ENCODE measurements at regions not wholly inside any gene's neighbourhood (a gene's known extent, or its start where the extent isn't known, plus 50 kb on each side); places are given as distances from the start of the nearest gene placed in this dataset.
"Not testable (repeated sequence)": the region's sequence is repeated elsewhere in the genome, so short reads cannot be mapped to it uniquely, and the experiment has no call there.

DNA sequence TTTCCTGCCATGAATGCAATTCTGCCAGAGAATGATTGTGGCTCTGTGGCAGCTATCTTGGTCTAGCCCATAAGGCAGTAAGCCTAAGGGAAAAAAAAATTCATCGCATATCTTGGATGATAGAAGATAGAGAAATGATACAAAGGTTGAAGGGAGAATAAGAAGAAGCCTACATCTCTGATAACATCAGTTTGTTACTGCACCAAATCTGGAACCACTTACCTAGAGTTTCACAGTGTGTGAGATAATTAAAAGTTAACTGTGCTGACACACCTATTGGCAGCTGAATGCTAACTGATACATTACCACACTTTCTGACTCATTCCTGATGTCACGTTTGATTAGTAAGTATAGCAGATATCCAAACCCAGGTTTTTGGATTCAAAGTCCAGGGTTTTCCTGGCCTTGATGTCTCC, 91.6 kb upstream of the TAF11L2 start:
- H3K27me3 ChIP-seq (ENCODE audit: control insufficient read depth, insufficient read depth, low read length): no peaks in the 10 kb centered on the region
- no peak overlapping the region for H3K27ac ChIP-seq (ENCODE audit: low read depth, low read length)
- no peaks in the 10 kb centered on the region for H3K36me3 ChIP-seq (ENCODE audit: control insufficient read depth, insufficient read depth, low read length)
- H3K9ac ChIP-seq (ENCODE audit: low read length): no peak overlapping the region
- H3K4me1 ChIP-seq (ENCODE audit: control insufficient read depth, insufficient read depth, low read length): no peaks in the 10 kb centered on the region
- H3K4me3 ChIP-seq (ENCODE audit: low read length): no peak overlapping the region

DNA sequence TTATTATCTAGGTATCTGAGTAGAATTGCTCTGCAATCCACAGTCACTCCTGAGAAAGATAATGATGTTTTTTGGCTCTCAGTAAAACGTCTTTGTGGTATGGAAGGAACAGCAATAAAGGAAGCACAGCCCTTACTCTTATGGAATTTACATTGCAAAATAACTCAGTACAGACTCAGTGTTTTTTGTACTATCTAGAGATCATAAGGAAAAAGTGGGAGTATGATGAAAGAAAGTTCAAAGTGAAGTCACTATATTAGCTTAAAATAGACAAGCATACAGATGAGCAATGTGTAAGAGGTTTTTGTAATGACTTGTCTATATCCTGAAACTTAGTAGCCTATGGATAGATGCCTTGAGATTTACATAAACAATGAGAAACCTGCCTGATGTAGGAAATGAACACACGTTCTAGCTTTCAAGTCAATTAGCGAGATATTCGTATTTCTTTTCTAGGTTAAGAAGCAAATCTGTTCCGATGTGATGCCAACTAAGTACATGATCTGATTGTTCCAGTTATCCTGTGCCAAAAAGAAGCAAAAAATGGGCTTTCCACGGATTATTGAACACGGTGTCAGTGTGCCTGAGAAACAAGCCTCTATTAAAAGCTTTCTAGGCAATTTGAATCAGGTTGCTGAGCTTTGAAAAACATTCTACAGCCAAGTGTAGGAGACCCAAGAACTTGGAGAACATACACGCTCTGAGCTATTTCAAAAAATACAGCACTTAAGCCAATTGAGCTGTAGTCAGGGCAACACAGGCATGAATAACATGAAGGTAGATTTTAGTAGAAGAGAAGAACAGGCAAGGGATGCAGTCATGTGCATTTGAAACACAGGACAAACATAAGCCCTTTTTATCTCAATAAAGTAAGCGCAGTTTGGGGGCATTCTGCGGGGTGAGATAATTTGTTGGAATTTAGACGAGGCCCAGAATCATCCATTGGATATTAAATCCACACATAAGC, 86.3 kb upstream of the TAF11L2 start:
- Histone ChIP-seq H3K36me3 (ENCODE audit: control insufficient read depth, insufficient read depth, low read length) (no peaks in the 10 kb centered on the region), H3K4me3 (ENCODE audit: low read length) (no peak overlapping the region), H3K4me1 (ENCODE audit: control insufficient read depth, insufficient read depth, low read length) (no peaks in the 10 kb centered on the region), H3K27me3 (ENCODE audit: control insufficient read depth, insufficient read depth, low read length) (no peaks in the 10 kb centered on the region), H3K27ac (ENCODE audit: low read depth, low read length) (no peak overlapping the region), H3K9ac (ENCODE audit: low read length) (no peak overlapping the region)

DNA sequence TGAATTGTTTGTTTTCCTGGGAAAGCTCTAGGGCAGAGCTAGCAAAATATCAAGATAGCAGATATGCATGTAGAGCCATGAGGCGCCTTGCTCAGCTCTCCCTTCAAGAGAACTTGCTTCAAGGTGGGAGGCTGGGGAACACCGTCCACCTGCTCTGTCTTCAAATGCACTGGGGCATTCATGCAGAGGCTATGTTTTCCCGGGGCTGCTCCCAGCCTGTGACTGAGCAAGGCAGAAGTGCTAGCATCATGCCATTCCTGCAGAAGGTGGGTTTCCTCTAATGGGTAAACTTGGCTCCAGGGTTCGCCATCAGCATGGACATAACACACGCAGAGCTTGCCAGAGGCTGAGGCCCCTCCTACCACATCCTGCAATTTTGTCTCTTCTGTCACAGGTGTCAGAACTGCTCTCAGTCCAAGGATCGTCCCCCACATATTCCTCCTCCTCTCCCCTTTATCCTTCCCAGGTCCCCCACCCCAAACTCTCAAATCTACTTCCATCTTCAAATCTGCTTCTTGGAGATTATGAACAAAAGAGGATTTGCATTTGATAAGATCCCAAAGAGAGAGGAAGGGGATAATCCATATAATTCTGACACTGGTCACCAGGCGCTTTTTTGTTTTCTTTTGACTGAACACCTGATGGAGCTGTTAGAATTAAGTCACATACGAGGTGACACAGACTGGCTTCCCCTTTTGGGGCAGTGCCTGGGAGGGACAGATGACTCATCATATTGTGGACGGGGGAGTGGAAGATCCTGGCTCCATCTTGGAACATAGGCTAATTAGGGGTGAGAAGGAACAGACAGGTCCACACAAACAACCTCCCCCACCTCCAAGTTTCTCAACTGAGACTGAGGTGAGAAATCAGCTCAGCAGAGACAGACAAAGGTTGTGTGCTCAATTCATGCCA, 85.0 kb upstream of the TAF11L2 start:
- Histone ChIP-seq H3K36me3 (ENCODE audit: control insufficient read depth, insufficient read depth, low read length) (no peaks in the 10 kb centered on the region), H3K9ac (ENCODE audit: low read length) (no peak overlapping the region), H3K4me1 (ENCODE audit: control insufficient read depth, insufficient read depth, low read length) (no peaks in the 10 kb centered on the region), H3K4me3 (ENCODE audit: low read length) (no peak overlapping the region), H3K27ac (ENCODE audit: low read depth, low read length) (no peak overlapping the region), H3K27me3 (ENCODE audit: control insufficient read depth, insufficient read depth, low read length) (no peaks in the 10 kb centered on the region)

DNA sequence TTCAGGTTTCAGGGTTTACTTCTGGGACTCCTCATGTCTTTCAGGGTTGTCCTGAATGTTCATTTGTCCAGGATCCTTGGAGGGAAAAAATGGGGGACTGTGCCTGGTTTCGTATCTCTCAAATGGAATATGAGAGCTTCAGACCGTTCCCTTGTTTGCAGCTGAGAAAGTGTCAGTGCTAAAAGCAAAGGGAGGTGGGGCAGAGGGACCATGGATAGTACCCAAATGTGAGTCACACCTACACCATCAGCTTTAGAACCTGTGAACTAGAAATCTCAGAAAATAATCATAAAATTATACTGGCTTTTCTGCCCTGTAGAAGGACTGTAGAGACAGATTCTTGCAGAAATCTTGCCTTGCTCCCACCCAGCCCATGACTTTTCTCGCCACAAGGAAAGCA, 84.3 kb upstream of the TAF11L2 start:
- H3K4me1 ChIP-seq (ENCODE audit: control insufficient read depth, insufficient read depth, low read length): no peaks in the 10 kb centered on the region
- no peak overlapping the region for H3K4me3 ChIP-seq (ENCODE audit: low read length)
- no peak overlapping the region for H3K9ac ChIP-seq (ENCODE audit: low read length)
- H3K36me3 ChIP-seq (ENCODE audit: control insufficient read depth, insufficient read depth, low read length): no peaks in the 10 kb centered on the region
- no peak overlapping the region for H3K27ac ChIP-seq (ENCODE audit: low read depth, low read length)
- H3K27me3 ChIP-seq (ENCODE audit: control insufficient read depth, insufficient read depth, low read length): no peaks in the 10 kb centered on the region

DNA sequence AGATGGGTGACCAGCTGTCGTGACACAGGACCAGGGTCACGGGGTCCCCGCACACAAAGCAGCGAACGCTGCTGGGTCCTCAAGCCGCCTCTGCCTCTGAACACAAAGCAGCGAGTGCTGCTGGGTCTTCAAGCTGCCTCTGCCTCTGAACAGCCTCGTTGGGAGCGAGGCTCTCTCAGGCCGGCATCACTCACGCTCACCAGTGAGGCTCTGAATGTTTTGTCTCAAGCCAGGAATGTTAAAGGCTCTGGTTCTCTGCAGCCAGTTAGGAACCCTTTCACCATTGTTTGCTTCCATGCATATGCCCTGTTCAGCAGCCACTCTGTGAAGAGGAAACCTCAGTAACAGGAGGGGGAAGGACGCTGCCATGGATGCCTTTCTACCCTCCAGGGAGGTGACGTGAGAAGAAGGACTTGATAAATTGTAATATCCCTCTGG, 82.7 kb upstream of the TAF11L2 start:
- no peak overlapping the region for H3K27ac ChIP-seq (ENCODE audit: low read depth, low read length)
- no peak overlapping the region for H3K4me3 ChIP-seq (ENCODE audit: low read length)
- H3K36me3 ChIP-seq (ENCODE audit: control insufficient read depth, insufficient read depth, low read length): no peaks in the 10 kb centered on the region
- no peaks in the 10 kb centered on the region for H3K27me3 ChIP-seq (ENCODE audit: control insufficient read depth, insufficient read depth, low read length)
- H3K4me1 ChIP-seq (ENCODE audit: control insufficient read depth, insufficient read depth, low read length): no peaks in the 10 kb centered on the region
- H3K9ac ChIP-seq (ENCODE audit: low read length): no peak overlapping the region

DNA sequence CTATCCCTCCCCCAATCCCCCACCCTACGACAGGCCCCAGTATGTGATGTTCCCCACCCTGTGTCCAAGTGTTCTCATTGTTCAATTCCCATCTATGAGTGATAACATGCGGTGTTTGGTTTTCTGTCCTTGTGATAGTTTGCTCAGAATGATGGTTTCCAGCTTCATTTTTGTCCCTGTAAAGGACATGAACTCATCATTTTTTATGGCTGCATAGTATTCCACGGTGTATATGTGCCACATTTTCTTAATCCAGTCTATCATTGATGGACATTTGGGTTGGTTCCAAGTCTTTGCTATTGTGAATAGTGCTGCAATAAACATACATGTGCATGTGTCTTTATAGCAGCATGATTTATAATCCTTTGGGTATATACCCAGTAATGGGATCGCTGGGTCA, 81.7 kb upstream of the TAF11L2 start:
- H3K27me3 ChIP-seq (ENCODE audit: control insufficient read depth, insufficient read depth, low read length): not testable (repeated sequence)

DNA sequence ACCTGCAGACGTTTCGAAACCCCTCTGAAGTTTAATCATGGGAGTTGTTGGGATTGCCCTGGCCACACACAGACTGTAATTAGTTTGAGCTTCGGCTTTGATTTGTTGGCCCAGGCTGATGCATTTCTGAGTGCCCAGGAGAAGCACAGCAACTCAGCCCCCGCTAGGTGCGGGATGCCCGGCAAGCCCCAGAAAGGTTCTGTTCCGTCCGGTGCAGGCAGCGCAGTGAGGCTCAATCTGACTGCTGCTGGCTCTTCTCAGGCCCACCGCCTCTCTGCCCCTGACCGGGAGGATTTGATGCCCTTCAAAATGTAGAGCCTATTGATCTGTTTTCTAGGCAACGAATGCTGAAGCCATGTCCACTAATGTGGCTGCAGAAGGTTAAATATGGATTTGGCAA, 73.4 kb upstream of the TAF11L2 start:
- Histone ChIP-seq H3K36me3 (ENCODE audit: control insufficient read depth, insufficient read depth, low read length) (no peaks in the 10 kb centered on the region), H3K4me3 (ENCODE audit: low read length) (no peak overlapping the region), H3K4me1 (ENCODE audit: control insufficient read depth, insufficient read depth, low read length) (no peaks in the 10 kb centered on the region), H3K27me3 (ENCODE audit: control insufficient read depth, insufficient read depth, low read length) (no peaks in the 10 kb centered on the region), H3K27ac (ENCODE audit: low read depth, low read length) (no peak overlapping the region), H3K9ac (ENCODE audit: low read length) (no peak overlapping the region)

More for the DNA sequence above, 81.7 kb upstream of the TAF11L2 start:
- not testable (repeated sequence) for H3K4me3 ChIP-seq (ENCODE audit: low read length); H3K27ac ChIP-seq (ENCODE audit: low read depth, low read length); H3K9ac ChIP-seq (ENCODE audit: low read length); H3K36me3 ChIP-seq (ENCODE audit: control insufficient read depth, insufficient read depth, low read length); H3K4me1 ChIP-seq (ENCODE audit: control insufficient read depth, insufficient read depth, low read length)

DNA sequence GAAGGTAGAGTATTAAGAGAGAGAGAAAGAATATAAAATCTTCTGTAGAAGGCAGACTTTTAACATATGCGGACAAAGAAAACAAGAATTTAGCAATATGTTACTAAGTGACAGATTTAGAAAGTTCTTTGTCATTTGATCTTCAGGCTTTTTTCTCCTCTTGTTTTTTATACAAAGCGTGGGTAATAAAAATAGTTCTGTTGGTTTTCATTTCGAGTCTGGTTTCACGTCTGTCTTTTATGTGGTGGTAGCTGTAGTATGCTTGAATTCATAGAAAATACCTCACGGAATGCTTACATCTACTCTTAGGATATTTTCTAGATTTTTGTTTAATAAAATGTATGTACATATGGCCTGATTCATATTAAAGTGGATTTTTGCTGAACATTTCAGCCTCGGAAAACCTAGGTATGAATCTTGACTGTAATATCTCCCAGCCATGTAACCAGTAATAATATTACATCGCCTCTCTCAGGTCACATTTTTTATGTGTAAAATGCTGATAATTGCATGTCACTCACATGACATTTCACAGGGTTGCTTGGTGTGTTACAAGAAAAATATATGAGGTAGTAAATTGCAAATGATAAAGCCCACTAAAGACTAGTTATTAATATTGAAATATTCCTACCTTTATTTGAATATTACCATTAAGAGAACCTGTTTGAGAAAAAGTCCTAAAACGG, 72.5 kb upstream of the TAF11L2 start:
- Histone ChIP-seq H3K36me3 (ENCODE audit: control insufficient read depth, insufficient read depth, low read length) (no peaks in the 10 kb centered on the region), H3K4me3 (ENCODE audit: low read length) (no peak overlapping the region), H3K4me1 (ENCODE audit: control insufficient read depth, insufficient read depth, low read length) (no peaks in the 10 kb centered on the region), H3K27ac (ENCODE audit: low read depth, low read length) (no peak overlapping the region), H3K27me3 (ENCODE audit: control insufficient read depth, insufficient read depth, low read length) (no peaks in the 10 kb centered on the region), H3K9ac (ENCODE audit: low read length) (no peak overlapping the region)

DNA sequence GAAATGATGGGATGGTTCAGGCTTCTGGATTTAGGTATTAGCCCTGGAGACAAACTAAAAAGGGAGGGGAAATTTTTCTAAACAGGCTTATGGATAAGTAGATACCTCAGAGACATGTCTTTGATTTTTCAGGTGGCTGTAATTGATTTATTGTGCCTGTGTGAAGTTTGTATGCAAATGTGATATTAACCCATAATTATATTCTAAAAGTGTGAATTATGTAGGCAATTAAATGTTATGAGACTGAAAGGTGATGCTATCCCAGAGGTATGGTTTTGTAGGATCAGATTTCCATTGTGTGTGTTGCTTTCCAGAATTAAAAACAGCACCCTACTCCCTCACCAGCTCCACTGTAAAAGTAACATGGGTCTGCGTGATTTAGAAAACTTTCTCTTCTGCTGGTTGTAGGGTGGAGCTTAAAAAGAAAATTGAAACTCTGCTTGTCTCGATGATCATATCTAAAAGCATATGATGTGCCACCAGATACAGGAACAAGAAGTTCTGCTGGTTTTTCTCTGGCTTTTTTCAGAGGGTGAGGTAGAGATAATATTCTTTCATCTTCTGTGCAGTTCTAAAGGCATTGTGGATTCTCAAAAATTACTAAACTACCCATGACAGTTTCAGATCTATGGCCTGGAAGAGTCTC, 71.8 kb upstream of the TAF11L2 start:
- Histone ChIP-seq H3K27me3 (ENCODE audit: control insufficient read depth, insufficient read depth, low read length) (no peaks in the 10 kb centered on the region), H3K36me3 (ENCODE audit: control insufficient read depth, insufficient read depth, low read length) (no peaks in the 10 kb centered on the region), H3K4me3 (ENCODE audit: low read length) (no peak overlapping the region), H3K27ac (ENCODE audit: low read depth, low read length) (no peak overlapping the region), H3K9ac (ENCODE audit: low read length) (no peak overlapping the region), H3K4me1 (ENCODE audit: control insufficient read depth, insufficient read depth, low read length) (no peaks in the 10 kb centered on the region)

DNA sequence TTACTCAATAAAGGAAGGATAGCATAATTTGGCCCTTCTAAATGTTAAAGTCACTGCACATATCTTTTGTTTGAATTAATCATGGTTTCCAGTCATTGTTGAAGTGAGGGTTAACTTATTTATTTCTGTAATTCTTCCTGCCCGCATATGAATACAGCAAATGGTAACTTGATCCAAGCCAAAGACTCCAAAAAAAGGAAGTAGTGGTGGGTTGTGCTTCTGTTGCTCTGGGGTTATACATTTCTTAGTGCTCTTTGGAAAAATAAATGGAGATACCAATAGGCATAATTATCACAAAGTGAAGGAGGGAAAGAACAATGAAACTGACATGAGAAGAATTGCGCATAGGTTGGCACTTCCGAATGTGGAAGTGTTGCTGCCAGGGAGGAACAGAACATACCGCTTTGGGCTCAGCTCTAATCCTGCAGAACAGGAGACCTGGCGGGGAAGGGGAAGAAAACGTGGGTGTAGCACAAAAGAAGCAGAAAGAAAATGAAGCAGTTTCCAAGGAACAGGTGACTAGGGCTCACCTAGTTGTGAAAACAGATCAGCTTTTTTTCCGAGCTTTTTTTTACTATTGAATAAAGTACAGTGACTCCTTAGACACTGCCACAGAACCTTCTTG, 69.7 kb upstream of the TAF11L2 start:
- Histone ChIP-seq H3K4me1 (ENCODE audit: control insufficient read depth, insufficient read depth, low read length) (no peaks in the 10 kb centered on the region), H3K9ac (ENCODE audit: low read length) (no peak overlapping the region), H3K27ac (ENCODE audit: low read depth, low read length) (no peak overlapping the region), H3K27me3 (ENCODE audit: control insufficient read depth, insufficient read depth, low read length) (no peaks in the 10 kb centered on the region), H3K36me3 (ENCODE audit: control insufficient read depth, insufficient read depth, low read length) (no peaks in the 10 kb centered on the region), H3K4me3 (ENCODE audit: low read length) (no peak overlapping the region)

DNA sequence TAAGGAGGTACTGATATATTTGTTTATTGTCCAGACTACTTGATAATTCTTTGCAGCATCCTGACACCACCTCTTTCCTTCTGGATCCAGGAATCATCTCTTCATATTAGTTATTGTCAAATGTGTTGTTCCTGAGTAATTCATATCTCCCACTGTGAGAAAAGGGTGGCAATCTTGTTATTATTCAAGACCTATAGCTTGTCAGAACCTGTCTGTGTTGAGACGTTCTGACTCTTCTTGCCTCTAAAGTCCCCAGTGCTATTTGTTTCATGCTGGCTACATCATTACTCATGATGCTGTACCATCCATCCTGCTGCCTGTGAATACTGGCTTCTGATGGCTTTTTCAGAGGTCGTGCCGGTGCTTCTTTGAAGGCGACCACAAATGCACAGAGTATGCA, 68.7 kb upstream of the TAF11L2 start:
- Histone ChIP-seq H3K9ac (ENCODE audit: low read length) (no peak overlapping the region), H3K27me3 (ENCODE audit: control insufficient read depth, insufficient read depth, low read length) (no peaks in the 10 kb centered on the region), H3K27ac (ENCODE audit: low read depth, low read length) (no peak overlapping the region), H3K36me3 (ENCODE audit: control insufficient read depth, insufficient read depth, low read length) (no peaks in the 10 kb centered on the region), H3K4me1 (ENCODE audit: control insufficient read depth, insufficient read depth, low read length) (no peaks in the 10 kb centered on the region), H3K4me3 (ENCODE audit: low read length) (no peak overlapping the region)

Data from rectal smooth muscle tissue (tissue), 1 donor.